Hepatocyte (in vitro differentiated cells): ENCODE measurements at regions not wholly inside any gene's neighbourhood (a gene's known extent, or its start where the extent isn't known, plus 50 kb on each side); places are given as distances from the start of the nearest gene placed in this dataset.

Source experiments
- CTCF ChIP-seq: fragments of 200-600 bp; sonication (generic); IDR thresholded peaks from 2 replicates; pipeline ENCODE4 v1.5.1; 2016; ENCODE audit warnings: antibody characterized with exemption, mild to moderate bottlenecking; ENCODE audit not compliant: poor library complexity
- EZH2 ChIP-seq: fragments of 200-600 bp; sonication (generic); IDR thresholded peaks from 2 replicates; pipeline ENCODE4 v1.6.1; 2016; ENCODE audit warnings: antibody characterized with exemption, mild to moderate bottlenecking, borderline replicate concordance

- no peak for TF ChIP-seq CTCF
- TF ChIP-seq EZH2: no peak
Measured at GRCh38 chr5:74357827-74358226, 282.7 kb downstream of the ENC1 start.
